ENCODE measurements at regions not wholly inside any gene's neighbourhood (a gene's known extent, or its start where the extent isn't known, plus 50 kb on each side); places are given as distances from the start of the nearest gene placed in this dataset.

- TF ChIP-seq CTCF (IDR thresholded peaks at IDR 0.05; ENCODE audit: extremely low read depth in 1 of 2, insufficient read depth in 1 of 2, low read depth in 1 of 2, low read length in 2 of 2), result no peak
- no peak for TF ChIP-seq MAX (IDR thresholded peaks at IDR 0.05; ENCODE audit: insufficient read depth, insufficient read length)
- TF ChIP-seq JUN (IDR thresholded peaks at IDR 0.05; ENCODE audit: borderline replicate concordance, insufficient read depth, insufficient read length, low read depth), result no peak
- TF ChIP-seq POLR2AphosphoS5 (IDR thresholded peaks at IDR 0.05; ENCODE audit: insufficient read depth, low read depth, low read length), result no peak
- no peak for TF ChIP-seq POLR2A (IDR thresholded peaks at IDR 0.05; ENCODE audit: low read depth, low read length)
- TF ChIP-seq MYC (IDR thresholded peaks at IDR 0.05; ENCODE audit: low read depth, low read length), result no peak
- no peak for TF ChIP-seq FOS (IDR thresholded peaks at IDR 0.05; ENCODE audit: borderline replicate concordance, insufficient read depth, low read length)
- no peak for TF ChIP-seq EZH2 (IDR thresholded peaks at IDR 0.05; ENCODE audit: borderline replicate concordance, low read depth, low read length, severe bottlenecking)
Observed at GRCh38 chr20:9926476-9926875, 87.6 kb upstream of the PAK5 start.

Measured in endothelial cell of umbilical vein (primary cell).